Activated CD8-positive, alpha-beta T cell treated with anti-CD3 and anti-CD28 coated beads for 36 hours (primary cell): ENCODE measurements at regions not wholly inside any gene's neighbourhood (a gene's known extent, or its start where the extent isn't known, plus 50 kb on each side); places are given as distances from the start of the nearest gene placed in this dataset.

Source experiments
- ATAC-seq: fragments of 200-7000 bp; cut with Tn5 transposase; one replicate; pipeline ENCODE4 v1.10.0; 2021; ENCODE audit warnings: mild to moderate bottlenecking, moderate library complexity
- CTCF ChIA-PET: fragments of 350-600 bp; sonication (Branson Sonifier 250); formaldehyde crosslinking; loops from one replicate; lab custom pipeline; 2021; ENCODE audit warnings: antibody characterized with exemption; lab: Charles Lee
- POLR2A ChIA-PET: fragments of 350-600 bp; sonication (Branson Sonifier 250); formaldehyde crosslinking; loops from one replicate; lab custom pipeline; 2021; ENCODE audit warnings: antibody characterized with exemption; lab: Charles Lee
- DNase-seq: peaks from one replicate; pipeline ENCODE4 v3.0.0-alpha.2; 2020
- H3K27ac Mint-ChIP-seq: one replicate; pipeline ENCODE4 v1.8.0; 2021; ENCODE audit warnings: mild to moderate bottlenecking, mixed read lengths
- H3K27me3 Mint-ChIP-seq: one replicate; pipeline ENCODE4 v1.8.0; 2021; ENCODE audit warnings: mixed read lengths
- H3K36me3 Mint-ChIP-seq: one replicate; pipeline ENCODE4 v1.8.0; 2021; ENCODE audit warnings: low read depth, mixed read lengths
- H3K4me1 Mint-ChIP-seq: one replicate; pipeline ENCODE4 v1.8.0; 2021; ENCODE audit warnings: low read depth, mixed read lengths
- H3K4me3 Mint-ChIP-seq: one replicate; pipeline ENCODE4 v1.8.0; 2021; ENCODE audit warnings: mild to moderate bottlenecking, moderate library complexity, mixed read lengths
- H3K9me3 Mint-ChIP-seq: one replicate; pipeline ENCODE4 v1.8.0; 2021; ENCODE audit warnings: mixed read lengths
- CTCF ChIP-seq: fragments of 200-600 bp; IDR thresholded peaks from one replicate; pipeline ENCODE4 v1.8.0; 2022; ENCODE audit warnings: antibody characterized with exemption, mild to moderate bottlenecking
- intact Hi-C: fragments of 100-400 bp; cut with micrococcal nuclease; formaldehyde crosslinking; loops from one replicate; pipeline ENCODE4 v1.10.0; 2022

- ChIA-PET POLR2A (no interaction called here), CTCF (no interaction called here)
- ATAC-seq (no peak), DNase-seq (no peak)
- Mint-ChIP-seq H3K9me3 (no peaks in the 10 kb centered on the region), H3K27me3 (no peaks in the 10 kb centered on the region), H3K36me3 (no peaks in the 10 kb centered on the region), H3K4me1 (no peaks in the 10 kb centered on the region), H3K4me3 (no peak overlapping the region), H3K27ac (no peak overlapping the region)
- TF ChIP-seq CTCF, result no peak
- intact Hi-C loops, result no loop called here
These were observed 594.2 kb upstream of the ARPP21 start for GRCh38 chr3:35045118-35045517.

GRCh38 chr3:35064761-35065160, 574.6 kb upstream of the ARPP21 start:
- Mint-ChIP-seq H3K4me3 (no peak overlapping the region), H3K4me1 (no peaks in the 10 kb centered on the region), H3K27me3 (no peaks in the 10 kb centered on the region), H3K9me3 (no peaks in the 10 kb centered on the region), H3K36me3 (no peaks in the 10 kb centered on the region), H3K27ac (no peak overlapping the region)
- CTCF ChIA-PET, result no interaction called here
- ATAC-seq, result no peak
- DNase-seq, result no peak
- intact Hi-C loops, result no loop called here
- TF ChIP-seq CTCF, result no peak
- POLR2A ChIA-PET, result no interaction called here

GRCh38 chr3:35065891-35066290, 573.4 kb upstream of the ARPP21 start:
- POLR2A ChIA-PET, result no interaction called here
- H3K36me3 Mint-ChIP-seq, result no peaks in the 10 kb centered on the region
- intact Hi-C loops, result no loop called here
- no peak for TF ChIP-seq CTCF
- no peak overlapping the region for H3K4me3 Mint-ChIP-seq
- no peaks in the 10 kb centered on the region for H3K27me3 Mint-ChIP-seq
- H3K4me1 Mint-ChIP-seq, result no peaks in the 10 kb centered on the region
- DNase-seq (no peak), ATAC-seq (no peak)
- H3K27ac Mint-ChIP-seq, result no peak overlapping the region
- H3K9me3 Mint-ChIP-seq, result no peaks in the 10 kb centered on the region
- CTCF ChIA-PET, result no interaction called here

GRCh38 chr3:35067750-35068149, 571.6 kb upstream of the ARPP21 start:
- Mint-ChIP-seq H3K27ac (no peak overlapping the region), H3K4me1 (no peaks in the 10 kb centered on the region), H3K27me3 (no peaks in the 10 kb centered on the region), H3K4me3 (no peak overlapping the region), H3K36me3 (no peaks in the 10 kb centered on the region), H3K9me3 (no peaks in the 10 kb centered on the region)
- no peak for TF ChIP-seq CTCF
- ChIA-PET POLR2A (no interaction called here), CTCF (no interaction called here)
- DNase-seq (no peak), ATAC-seq (no peak)
- intact Hi-C loops, result no loop called here

GRCh38 chr3:35070088-35070487, 569.2 kb upstream of the ARPP21 start:
- CTCF ChIA-PET, result no interaction called here
- Mint-ChIP-seq H3K27me3 (no peaks in the 10 kb centered on the region), H3K4me3 (no peak overlapping the region), H3K27ac (no peak overlapping the region), H3K36me3 (no peaks in the 10 kb centered on the region), H3K4me1 (no peaks in the 10 kb centered on the region), H3K9me3 (no peaks in the 10 kb centered on the region)
- ATAC-seq, result no peak
- intact Hi-C loops, result no loop called here
- POLR2A ChIA-PET, result no interaction called here
- no peak for TF ChIP-seq CTCF
- DNase-seq, result no peak
